ENCODE measurements at regions not wholly inside any gene's neighbourhood (a gene's known extent, or its start where the extent isn't known, plus 50 kb on each side); places are given as distances from the start of the nearest gene placed in this dataset.

- DNase-seq (ENCODE audit: low read depth in 2 of 2) = no peak
These were observed 130.1 kb upstream of the INHBA start for GRCh38 chr7:41832941-41833340.

- DNase-seq (ENCODE audit: low read depth in 2 of 2) = no peak
These were observed 127.4 kb upstream of the INHBA start for GRCh38 chr7:41830271-41830670.

- no peak for DNase-seq (ENCODE audit: low read depth in 2 of 2)
These were observed 126.0 kb upstream of the INHBA start for GRCh38 chr7:41828911-41829310.

GRCh38 chr7:41826641-41827040 is 123.8 kb upstream of the INHBA start:
- DNase-seq (ENCODE audit: low read depth in 2 of 2) = no peak

- DNase-seq (ENCODE audit: low read depth in 2 of 2) = no peak
These were observed 123.1 kb upstream of the INHBA start for GRCh38 chr7:41825927-41826480.

- no peak for DNase-seq (ENCODE audit: low read depth in 2 of 2)
These were observed 121.4 kb upstream of the INHBA start for GRCh38 chr7:41824284-41824683.

GRCh38 chr7:41822259-41822817 is 119.4 kb upstream of the INHBA start:
- no peak for DNase-seq (ENCODE audit: low read depth in 2 of 2)

- DNase-seq (ENCODE audit: low read depth in 2 of 2) = no peak
These were observed 118.8 kb upstream of the INHBA start for GRCh38 chr7:41821521-41822213.

DNA sequence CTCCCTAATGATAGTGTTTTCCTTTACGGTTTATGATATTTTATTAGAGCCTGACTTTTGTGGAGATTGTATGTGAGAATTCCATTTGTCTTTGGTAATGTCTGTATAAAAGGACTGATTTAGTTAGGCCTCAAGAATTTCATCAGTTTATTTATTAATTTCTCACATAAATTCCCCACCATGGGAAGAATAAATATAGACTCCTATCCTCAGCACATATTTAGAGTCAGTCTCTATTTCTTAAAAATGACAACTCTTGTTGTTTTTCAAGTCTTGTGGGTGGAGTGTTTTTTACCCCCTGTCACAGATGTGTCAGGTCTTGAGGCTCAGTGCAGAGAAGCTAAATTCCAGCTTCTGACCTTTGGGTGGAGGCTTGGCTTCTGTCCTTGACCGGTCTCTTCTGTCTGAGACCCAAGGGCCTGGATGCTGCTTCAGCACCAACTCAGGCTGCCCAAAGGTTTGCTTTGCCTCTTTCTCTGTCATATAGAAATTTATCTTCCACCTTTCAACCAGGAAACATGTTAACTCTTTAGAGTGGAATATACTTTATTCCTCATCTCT is 117.3 kb upstream of the INHBA start:
- no peak for DNase-seq (ENCODE audit: low read depth in 2 of 2)

DNA sequence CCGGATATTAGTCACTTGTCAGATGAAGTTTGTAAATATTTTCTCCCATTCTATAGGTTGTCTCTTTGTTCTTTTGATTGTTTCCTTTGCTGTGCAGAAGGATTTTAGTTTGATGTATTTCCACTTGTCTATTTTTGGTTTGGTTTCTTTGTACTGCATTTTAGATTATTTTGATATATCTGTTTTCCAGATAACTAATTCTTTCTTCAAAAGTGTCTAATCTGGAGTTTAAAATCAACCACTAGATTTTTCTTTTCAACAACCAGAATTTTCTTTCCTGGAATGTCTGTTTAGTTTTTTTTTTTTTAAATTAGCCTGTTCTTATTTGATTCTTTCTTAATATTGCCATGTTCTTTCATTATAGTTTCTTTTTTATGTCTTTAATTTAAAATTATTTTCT is 116.8 kb upstream of the INHBA start:
- DNase-seq (ENCODE audit: low read depth in 2 of 2) = no peak

GRCh38 chr7:41818765-41819398 is 116.0 kb upstream of the INHBA start:
- no peak for DNase-seq (ENCODE audit: low read depth in 2 of 2)

DNA sequence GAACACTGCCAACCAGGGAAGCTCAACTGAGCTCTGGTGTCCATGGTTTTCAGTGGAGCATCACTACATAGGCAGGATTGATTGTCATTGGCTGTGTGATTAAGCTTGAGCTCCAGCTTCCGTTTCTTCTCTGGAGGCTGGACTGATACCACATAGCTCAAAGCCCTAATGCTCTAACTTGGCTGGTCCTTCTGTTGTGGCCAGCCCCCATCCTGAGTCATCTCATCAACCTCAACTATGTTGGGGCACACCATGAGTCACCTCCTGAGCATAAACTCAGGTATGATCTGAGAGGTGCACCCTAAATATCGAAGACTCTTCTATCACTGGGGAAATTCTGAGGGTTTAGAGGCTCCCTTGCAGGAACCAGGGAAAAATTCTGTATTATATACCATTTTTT is 114.5 kb upstream of the INHBA start:
- DNase-seq (ENCODE audit: low read depth in 2 of 2) = no peak

GRCh38 chr7:41816111-41816510 is 113.2 kb upstream of the INHBA start:
- no peak for DNase-seq (ENCODE audit: low read depth in 2 of 2)

DNA sequence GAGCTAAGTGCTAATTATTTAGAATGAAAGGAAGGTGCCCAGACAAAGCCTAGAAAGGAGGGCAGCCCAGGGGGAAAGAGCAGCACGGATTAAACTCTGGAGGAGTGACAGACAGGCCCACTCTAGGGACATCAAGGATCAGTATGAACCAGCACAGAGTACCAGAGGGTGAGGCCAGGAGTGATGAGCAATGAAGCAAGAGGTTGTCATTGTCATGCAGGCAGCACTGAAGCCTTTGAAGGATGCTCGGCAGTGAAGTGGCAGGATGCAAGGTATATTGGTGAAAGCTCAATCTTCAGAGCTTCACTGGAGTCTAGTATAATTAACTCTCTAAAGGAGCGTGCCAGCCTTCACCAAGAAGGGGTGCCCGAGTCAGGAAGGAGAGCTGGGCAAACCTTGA is 112.0 kb upstream of the INHBA start:
- DNase-seq (ENCODE audit: low read depth in 2 of 2) = no peak

- DNase-seq (ENCODE audit: low read depth in 2 of 2) = no peak
These were observed 110.4 kb upstream of the INHBA start for GRCh38 chr7:41813286-41813685.

DNA sequence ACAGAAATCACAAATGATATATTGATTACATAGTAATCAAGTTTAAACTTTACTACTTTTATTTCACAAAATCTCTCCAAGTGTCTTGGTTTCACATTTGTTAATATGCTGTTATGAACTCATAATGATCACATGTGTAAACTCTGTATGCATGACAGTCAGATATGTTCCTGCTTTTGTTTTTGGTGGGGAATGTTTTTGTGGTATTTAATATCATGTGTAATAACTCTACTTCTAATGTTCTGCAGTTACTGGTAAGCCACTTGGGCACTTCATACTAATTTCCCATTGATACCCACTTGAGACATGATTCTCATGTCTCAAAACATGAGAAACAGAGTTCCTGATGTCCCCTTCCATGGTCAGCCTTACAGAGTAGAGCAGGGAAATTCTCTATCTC is 109.1 kb upstream of the INHBA start:
- no peak for DNase-seq (ENCODE audit: low read depth in 2 of 2)

DNA sequence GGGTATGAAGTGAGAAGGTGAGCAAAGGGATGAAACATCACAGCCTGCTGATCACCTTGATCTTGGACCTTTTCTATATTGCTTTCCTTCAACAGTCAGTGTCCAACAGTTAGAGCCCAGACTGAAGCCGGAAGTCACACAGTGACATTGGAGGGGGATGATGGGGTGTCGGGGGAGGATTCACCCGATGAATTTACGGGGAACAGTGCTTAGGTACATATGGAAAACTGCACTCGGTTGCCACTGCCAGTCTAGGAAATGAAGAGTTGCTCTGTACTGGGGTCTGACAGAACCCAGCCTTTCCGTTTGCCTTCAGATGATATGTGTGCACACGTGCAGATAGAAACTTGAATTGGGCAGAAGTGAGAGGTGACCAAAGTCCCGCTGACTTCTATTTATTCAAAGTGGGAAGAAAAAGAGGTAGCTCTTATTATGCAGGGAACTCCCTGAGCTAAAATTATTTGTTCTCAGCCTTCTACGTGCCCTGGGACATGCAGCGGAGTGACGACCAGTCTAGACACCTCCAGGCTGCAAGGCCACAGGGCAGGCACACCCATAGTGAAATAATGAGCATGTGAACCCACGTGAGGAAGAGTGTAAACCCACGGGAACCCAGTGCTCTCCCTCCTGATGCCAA is 107.2 kb upstream of the INHBA start:
- no peak for DNase-seq (ENCODE audit: low read depth in 2 of 2)

DNA sequence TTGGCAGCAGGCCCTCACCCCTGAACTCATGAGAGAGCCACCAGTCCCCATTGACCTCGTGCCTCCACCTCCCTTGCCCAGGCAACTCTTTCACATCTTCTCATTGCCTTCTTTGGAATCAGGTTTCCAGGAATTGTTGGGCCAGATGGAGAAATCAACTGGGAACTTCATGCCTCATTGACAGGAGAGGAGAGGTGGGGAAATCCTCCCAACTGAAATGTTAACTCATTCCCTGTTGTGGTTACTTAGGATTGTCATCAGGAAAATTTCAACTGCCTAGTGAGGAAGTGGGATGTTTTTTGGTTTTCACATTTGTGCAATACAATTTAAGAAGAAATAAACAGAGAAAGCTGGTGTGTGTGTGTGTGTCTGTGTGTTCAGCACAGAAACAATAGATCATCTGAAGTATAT is 106.6 kb upstream of the INHBA start:
- DNase-seq (ENCODE audit: low read depth in 2 of 2) = no peak

DNA sequence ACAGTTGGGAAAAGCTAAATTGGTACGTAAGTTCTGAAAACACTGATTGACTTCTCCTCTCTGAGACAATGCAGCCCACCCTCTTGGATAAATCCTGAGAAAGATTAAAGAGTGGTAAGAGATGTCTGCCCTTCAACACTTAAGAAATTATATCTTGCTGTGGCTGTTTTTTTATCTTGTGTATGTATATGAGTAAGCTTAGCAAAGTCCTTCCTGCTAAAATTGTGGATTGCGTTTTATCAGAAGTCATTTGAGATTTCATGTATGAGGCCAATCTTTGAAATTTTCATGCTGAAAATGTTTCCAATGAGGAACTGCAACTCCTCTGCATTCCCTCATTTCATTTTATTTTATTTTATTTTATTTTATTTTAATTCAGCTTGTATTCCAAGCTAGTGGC is 106.2 kb upstream of the INHBA start:
- DNase-seq (ENCODE audit: low read depth in 2 of 2) = no peak

DNA sequence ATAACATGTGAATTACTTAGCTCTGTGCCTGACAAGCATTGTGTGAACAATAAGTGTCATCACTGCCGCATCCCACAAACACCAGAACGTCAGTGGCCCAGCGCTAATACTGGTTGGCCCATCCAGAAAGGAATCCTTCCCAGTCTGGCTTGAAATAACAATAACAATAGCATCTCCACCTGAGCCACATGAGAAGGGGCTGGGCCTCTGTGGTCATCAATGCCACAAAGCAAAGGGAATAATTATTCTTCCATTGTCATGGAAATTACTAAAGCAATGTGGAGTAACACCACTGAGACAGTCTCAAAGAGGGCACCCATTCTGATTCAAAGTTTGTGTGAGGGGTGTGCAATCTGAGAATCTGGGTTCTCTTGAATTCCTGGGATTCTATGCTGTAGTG is 105.7 kb upstream of the INHBA start:
- DNase-seq (ENCODE audit: low read depth in 2 of 2) = no peak

- DNase-seq (ENCODE audit: low read depth in 2 of 2) = no peak
These were observed 100.7 kb upstream of the INHBA start for GRCh38 chr7:41803569-41803968.

- no peak for DNase-seq (ENCODE audit: low read depth in 2 of 2)
These were observed 93.4 kb upstream of the INHBA start for GRCh38 chr7:41796331-41796730.

All from stimulated activated CD8-positive, alpha-beta memory T cell treated with anti-CD3 and anti-CD28 coated beads, Interleukin-2, amount 100 ng/mL, for 1 hour (primary cell).